Trophoblast cell (in vitro differentiated cells and primary cell): ENCODE measurements at regions not wholly inside any gene's neighbourhood (a gene's known extent, or its start where the extent isn't known, plus 50 kb on each side); places are given as distances from the start of the nearest gene placed in this dataset.
"Not testable (repeated sequence)": the region's sequence is repeated elsewhere in the genome, so short reads cannot be mapped to it uniquely, and the experiment has no call there.

Experiments
- DNase-seq, 2 donors: peaks; one replicate each; pipeline ENCODE4 v3.0.0-alpha.2; 2016
- H2AFZ ChIP-seq: 2 replicates; pipeline ENCODE4 v1.6.1; 2013; ENCODE audit warnings: low read length, moderate library complexity, mild to moderate bottlenecking; ENCODE audit not compliant: insufficient read depth, poor library complexity
- H2AK5ac ChIP-seq: 2 replicates; pipeline ENCODE4 v1.6.1; 2013; ENCODE audit warnings: mild to moderate bottlenecking, low read length
- H2BK120ac ChIP-seq: 2 replicates; pipeline ENCODE4 v1.6.1; 2013; ENCODE audit warnings: low read length, mild to moderate bottlenecking, moderate library complexity; ENCODE audit not compliant: insufficient read depth, poor library complexity
- H2BK12ac ChIP-seq: 2 replicates; pipeline ENCODE4 v1.6.1; 2013; ENCODE audit warnings: mild to moderate bottlenecking, low read length, moderate library complexity
- H2BK5ac ChIP-seq: 2 replicates; pipeline ENCODE4 v1.6.1; 2013; ENCODE audit warnings: low read length, low read depth, moderate library complexity, mild to moderate bottlenecking; ENCODE audit not compliant: poor library complexity
- H3K14ac ChIP-seq: 2 replicates; pipeline ENCODE4 v1.6.1; 2013; ENCODE audit warnings: mild to moderate bottlenecking, low read length
- H3K18ac ChIP-seq: 2 replicates; pipeline ENCODE4 v1.6.1; 2013; ENCODE audit warnings: mild to moderate bottlenecking, low read length
- H3K23ac ChIP-seq: 2 replicates; pipeline ENCODE4 v1.6.1; 2013; ENCODE audit warnings: low read length
- H3K27ac ChIP-seq: 2 replicates; pipeline ENCODE4 v1.5.1; 2013; ENCODE audit warnings: low read depth, mild to moderate bottlenecking, inconsistent platforms, low read length, moderate library complexity
- H3K27me3 ChIP-seq: 2 replicates; pipeline ENCODE4 v1.6.1; 2013; ENCODE audit warnings: inconsistent platforms, mild to moderate bottlenecking, low read length, moderate library complexity; ENCODE audit not compliant: insufficient read depth
- H3K36me3 ChIP-seq, 2 experiments: 1 replicate in 1 of 2; 2 replicates in 1 of 2; pipeline ENCODE4 v1.6.1; 2013; ENCODE audit warnings: low read length in 2 of 2, mild to moderate bottlenecking in 2 of 2, moderate library complexity in 1 of 2; ENCODE audit not compliant: insufficient read depth in 2 of 2, control insufficient read depth in 1 of 2
- H3K4ac ChIP-seq: 2 replicates; pipeline ENCODE4 v1.6.1; 2013; ENCODE audit warnings: low read depth, mild to moderate bottlenecking, low read length, moderate library complexity
- H3K4me1 ChIP-seq, 2 experiments: 1 replicate in 1 of 2; 2 replicates in 1 of 2; pipeline ENCODE4 v1.6.1; 2013; ENCODE audit warnings: low read length in 2 of 2, mild to moderate bottlenecking in 2 of 2, moderate library complexity in 1 of 2; ENCODE audit not compliant: insufficient read depth in 2 of 2, control insufficient read depth in 1 of 2
- H3K4me2 ChIP-seq: 2 replicates; pipeline ENCODE4 v1.6.1; 2013; ENCODE audit warnings: inconsistent platforms, mild to moderate bottlenecking, low read length, moderate library complexity
- H3K4me3 ChIP-seq: 2 replicates; pipeline ENCODE4 v1.5.1; 2013; ENCODE audit warnings: mild to moderate bottlenecking, low read depth, low read length, inconsistent platforms
- H3K79me1 ChIP-seq: one replicate; pipeline ENCODE4 v1.6.1; 2013; ENCODE audit warnings: low read length
- H3K79me2 ChIP-seq: 2 replicates; pipeline ENCODE4 v1.6.1; 2013; ENCODE audit warnings: low read length, mild to moderate bottlenecking; ENCODE audit not compliant: control insufficient read depth, insufficient read depth, poor library complexity
- H3K9ac ChIP-seq: 2 replicates; pipeline ENCODE4 v1.6.1; 2013; ENCODE audit warnings: mild to moderate bottlenecking, low read length
- H3K9me3 ChIP-seq: 2 replicates; pipeline ENCODE4 v1.6.1; 2013; ENCODE audit warnings: low read depth, mild to moderate bottlenecking, control low read depth, inconsistent platforms, low read length; ENCODE audit not compliant: insufficient read depth
- H4K12ac ChIP-seq: 2 replicates; pipeline ENCODE4 v1.6.1; 2013; ENCODE audit warnings: low read depth, mild to moderate bottlenecking, low read length, moderate library complexity
- H4K8ac ChIP-seq: 2 replicates; pipeline ENCODE4 v1.6.1; 2013; ENCODE audit warnings: low read depth, mild to moderate bottlenecking, low read length, moderate library complexity
- H4K91ac ChIP-seq: one replicate; pipeline ENCODE4 v1.6.1; 2013; ENCODE audit warnings: low read depth, mild to moderate bottlenecking, low read length, moderate library complexity
- WGBS: extraction: QIAGEN DNeasy Blood & Tissue Kit; methylation state at CpG from one replicate; pipeline ENCODE4 v1.1.7; 2013; ENCODE audit warnings: missing lambda C conversion rate; ENCODE audit not compliant: insufficient read length, insufficient coverage; ENCODE audit errors: extremely low coverage; 5-methylcytosine and 5-hydroxymethylcytosine counted together

DNA sequence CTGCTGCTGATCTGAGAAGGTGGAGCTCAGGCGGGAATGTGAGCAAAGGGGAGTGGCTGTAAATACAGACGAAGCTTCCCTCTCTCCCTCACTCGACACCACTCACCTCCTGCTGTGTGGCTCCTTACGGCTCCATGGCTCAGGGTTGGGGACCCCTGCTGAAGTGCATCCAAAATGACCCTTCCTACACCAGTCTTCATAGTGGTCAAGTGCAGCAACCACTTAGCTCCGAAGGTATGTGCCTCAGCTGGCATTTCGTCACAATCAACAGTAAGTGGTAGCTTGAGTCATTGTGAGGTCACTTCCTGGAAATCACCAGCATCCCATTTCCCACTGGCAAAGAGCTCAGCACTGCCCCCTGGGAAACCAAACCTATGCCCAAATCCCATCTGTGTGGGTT is 76.4 kb upstream of the COBL start:
- not testable (repeated sequence) for H3K18ac ChIP-seq, H3K79me1 ChIP-seq, H2BK5ac ChIP-seq, H3K79me2 ChIP-seq, H4K12ac ChIP-seq, H3K4ac ChIP-seq, H3K4me1 ChIP-seq, H3K9me3 ChIP-seq, H3K23ac ChIP-seq, H3K27ac ChIP-seq, H3K36me3 ChIP-seq, H2AFZ ChIP-seq, H2BK120ac ChIP-seq, H3K9ac ChIP-seq, H2BK12ac ChIP-seq, DNase-seq, H2AK5ac ChIP-seq, H3K4me2 ChIP-seq, H3K14ac ChIP-seq, H4K91ac ChIP-seq, H4K8ac ChIP-seq, H3K4me3 ChIP-seq, H3K27me3 ChIP-seq
- WGBS, result no CpG with 5 or more reads among the region's 6 CpGs

DNA sequence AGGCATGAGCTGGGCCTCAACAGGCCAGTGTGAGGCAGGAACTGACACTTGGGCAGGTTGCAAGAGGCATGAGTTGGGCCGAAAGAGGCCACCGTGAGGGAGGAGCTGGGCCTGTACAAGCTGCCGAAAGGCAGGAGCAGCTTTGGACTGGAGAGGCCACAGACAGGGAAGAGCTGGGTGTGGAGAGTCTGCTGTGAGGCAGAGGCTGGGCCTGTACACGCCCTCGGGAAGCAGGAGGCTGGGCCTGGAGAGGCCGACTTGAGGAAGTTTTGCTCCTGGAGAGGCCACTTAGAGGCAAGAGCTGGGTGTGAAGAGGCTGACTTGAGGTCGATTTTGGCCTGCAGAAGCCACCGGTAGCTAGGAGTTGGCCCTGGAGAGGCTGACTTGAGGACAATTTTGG is 73.3 kb upstream of the COBL start:
- H3K79me2 ChIP-seq, H3K9ac ChIP-seq, H3K4me3 ChIP-seq, H2BK120ac ChIP-seq, H4K91ac ChIP-seq, H4K8ac ChIP-seq, H3K14ac ChIP-seq, H3K4ac ChIP-seq, H3K4me1 ChIP-seq, H3K36me3 ChIP-seq, H3K27me3 ChIP-seq, H2BK5ac ChIP-seq, DNase-seq, H4K12ac ChIP-seq, H3K79me1 ChIP-seq, H3K9me3 ChIP-seq, H3K18ac ChIP-seq, H2BK12ac ChIP-seq, H3K23ac ChIP-seq, H2AFZ ChIP-seq, H3K27ac ChIP-seq, H3K4me2 ChIP-seq, H2AK5ac ChIP-seq: not testable (repeated sequence)
- no CpG with 5 or more reads among the region's 8 CpGs for WGBS

DNA sequence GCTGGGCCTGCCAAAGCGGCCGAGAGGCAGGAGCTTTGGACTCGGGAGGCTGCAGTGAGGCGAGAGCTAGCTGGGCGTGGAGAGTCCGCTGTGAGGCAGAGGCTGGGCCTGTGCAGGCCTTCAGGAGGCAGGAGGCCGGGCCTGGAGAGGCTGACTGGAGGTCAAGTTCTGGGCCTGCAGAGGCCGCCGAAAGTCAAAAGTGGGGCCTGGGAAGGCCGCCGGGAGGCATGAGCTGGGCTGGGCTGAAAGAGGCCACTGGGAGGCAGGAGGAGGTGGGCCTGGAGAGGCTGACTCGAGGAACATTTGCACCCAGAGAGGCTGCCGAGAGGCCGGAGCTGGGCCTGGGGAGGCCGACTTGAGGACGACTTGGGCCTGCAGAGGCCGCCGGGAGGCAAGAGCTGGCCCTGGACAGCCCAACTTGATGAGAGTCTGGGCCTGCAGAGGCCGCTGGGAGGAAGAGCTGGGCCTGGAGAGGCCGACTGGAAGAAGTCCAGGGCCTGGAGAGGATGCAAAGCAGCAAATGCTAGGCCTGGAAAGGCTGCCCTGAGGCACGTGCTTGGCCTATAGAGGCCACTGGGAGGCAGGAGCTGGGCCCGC is 72.7 kb upstream of the COBL start:
- H2BK5ac ChIP-seq, H3K18ac ChIP-seq, H3K27ac ChIP-seq, H3K14ac ChIP-seq, H2BK12ac ChIP-seq, H2AK5ac ChIP-seq, H3K36me3 ChIP-seq, H2AFZ ChIP-seq, H3K9me3 ChIP-seq, H4K12ac ChIP-seq, H2BK120ac ChIP-seq, H3K4me2 ChIP-seq, DNase-seq, H4K91ac ChIP-seq, H3K79me2 ChIP-seq, H3K27me3 ChIP-seq, H3K9ac ChIP-seq, H4K8ac ChIP-seq, H3K23ac ChIP-seq, H3K4me3 ChIP-seq, H3K4ac ChIP-seq, H3K79me1 ChIP-seq, H3K4me1 ChIP-seq: not testable (repeated sequence)
- WGBS, result no CpG with 5 or more reads among the region's 22 CpGs

DNA sequence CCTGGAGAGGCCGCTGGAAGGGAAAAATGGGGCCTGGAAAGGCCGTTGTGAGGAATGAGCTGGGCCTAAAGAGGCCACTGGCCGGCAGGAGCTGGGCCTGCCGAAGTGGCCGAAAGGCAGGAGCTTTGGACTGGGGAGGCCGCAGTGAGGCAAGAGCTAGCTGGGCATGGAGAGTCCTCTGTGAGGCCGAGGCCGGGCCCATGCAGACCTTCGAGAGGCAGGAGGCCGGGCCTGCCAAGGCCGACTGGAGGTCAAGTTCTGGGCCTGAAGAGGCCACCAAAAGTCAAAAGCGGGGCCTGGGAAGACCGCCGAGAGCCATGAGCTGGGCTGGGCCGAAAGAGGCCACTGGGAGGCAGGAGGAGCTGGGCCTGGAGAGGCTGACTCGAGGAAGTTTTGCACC is 71.6 kb upstream of the COBL start:
- not testable (repeated sequence) for H3K27ac ChIP-seq, H3K4me2 ChIP-seq, H2AK5ac ChIP-seq, H2AFZ ChIP-seq, H4K12ac ChIP-seq, H3K9me3 ChIP-seq, H3K4me3 ChIP-seq, H2BK120ac ChIP-seq, H3K23ac ChIP-seq, H4K91ac ChIP-seq, H2BK5ac ChIP-seq, H3K4ac ChIP-seq, DNase-seq, H2BK12ac ChIP-seq, H3K79me1 ChIP-seq, H3K9ac ChIP-seq, H3K4me1 ChIP-seq, H3K18ac ChIP-seq, H3K14ac ChIP-seq, H4K8ac ChIP-seq, H3K27me3 ChIP-seq, H3K36me3 ChIP-seq, H3K79me2 ChIP-seq
- WGBS, result no CpG with 5 or more reads among the region's 16 CpGs
